HG02870 (cell line): ENCODE measurements at regions not wholly inside any gene's neighbourhood (a gene's known extent, or its start where the extent isn't known, plus 50 kb on each side); places are given as distances from the start of the nearest gene placed in this dataset.
"Not testable (repeated sequence)": the region's sequence is repeated elsewhere in the genome, so short reads cannot be mapped to it uniquely, and the experiment has no call there.

Source experiments
- ATAC-seq: cut with Tn5 transposase; IDR thresholded peaks from one replicate; pipeline ENCODE4 v1.9.1; 2021; ENCODE audit warnings: mild to moderate bottlenecking, moderate library complexity; ENCODE audit not compliant: unreplicated experiment

DNA sequence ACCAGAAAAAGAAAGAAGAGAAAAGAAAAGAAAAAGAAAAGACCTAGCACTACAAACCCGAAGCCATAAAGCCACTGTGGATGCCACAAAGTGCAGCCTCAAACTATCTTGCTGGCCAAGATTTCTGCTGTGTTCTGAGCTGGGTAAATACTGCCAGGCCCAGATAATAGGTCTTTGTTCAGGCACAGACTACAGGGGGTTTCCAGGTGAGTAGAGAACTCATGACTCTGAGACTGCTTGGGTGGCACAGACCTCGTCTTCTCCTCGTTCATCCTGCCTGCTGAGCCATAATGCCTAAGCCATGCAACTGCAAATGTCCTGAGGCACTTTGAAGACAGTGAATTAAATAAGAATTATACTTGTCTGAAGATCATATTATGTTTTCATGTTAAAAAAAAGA is 651.8 kb downstream of the LMO4 start:
- no peak for ATAC-seq

DNA sequence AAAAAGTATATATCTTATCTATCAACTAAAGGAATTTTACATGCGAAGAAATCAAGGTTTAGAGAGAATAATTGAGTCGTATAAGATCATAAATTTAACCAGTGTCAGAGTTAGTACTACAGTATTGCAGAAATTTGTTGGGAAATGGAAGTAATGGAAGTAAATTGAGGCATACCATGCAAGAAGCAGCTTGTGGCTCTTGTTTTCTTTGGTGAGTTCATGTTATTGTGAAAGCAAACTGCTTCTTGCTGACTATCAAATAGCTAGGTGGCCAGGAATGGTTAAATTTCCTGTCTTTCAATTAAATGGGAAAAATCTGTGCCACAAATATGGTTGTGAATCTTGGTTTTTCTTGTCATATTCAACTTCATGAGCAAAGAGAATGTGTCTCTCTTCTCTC is 652.7 kb downstream of the LMO4 start:
- ATAC-seq, result no peak

DNA sequence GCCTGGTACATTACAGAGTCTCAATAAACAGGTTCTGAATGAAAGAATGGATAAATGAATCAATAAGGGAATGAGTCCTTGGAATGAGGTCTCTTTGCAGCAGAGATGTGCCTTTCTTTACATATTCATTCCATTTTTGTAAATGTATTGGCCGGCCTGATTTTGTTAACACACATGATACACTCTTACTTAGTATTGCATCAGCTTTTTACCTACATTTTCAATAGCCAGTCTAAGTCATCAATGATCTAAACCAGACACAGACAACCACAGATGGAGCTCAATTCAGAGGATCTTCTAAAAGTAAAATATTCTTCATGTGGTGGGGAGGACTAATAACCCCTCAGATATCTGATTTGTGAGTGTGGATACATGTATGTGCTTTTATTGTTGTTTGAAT is 653.1 kb downstream of the LMO4 start:
- no peak for ATAC-seq

DNA sequence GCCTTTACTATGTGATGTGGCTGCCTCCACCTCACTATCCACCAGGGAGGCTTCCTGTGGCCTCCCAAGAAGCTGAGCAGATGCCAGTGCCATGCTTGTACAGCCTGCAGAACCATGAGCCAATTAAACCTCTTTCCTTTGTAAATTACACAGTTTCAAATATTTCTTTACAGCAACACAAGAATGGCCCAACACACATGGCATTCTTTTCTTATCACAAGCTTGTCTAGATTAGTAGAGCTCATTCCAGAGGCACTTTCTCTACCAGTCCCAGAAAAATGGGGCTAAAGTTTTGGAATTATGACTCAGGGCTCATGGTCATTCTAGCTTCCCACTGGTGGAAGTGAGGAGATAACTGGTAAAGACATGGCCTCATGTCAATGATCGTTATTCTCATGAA is 655.2 kb downstream of the LMO4 start:
- no peak for ATAC-seq

DNA sequence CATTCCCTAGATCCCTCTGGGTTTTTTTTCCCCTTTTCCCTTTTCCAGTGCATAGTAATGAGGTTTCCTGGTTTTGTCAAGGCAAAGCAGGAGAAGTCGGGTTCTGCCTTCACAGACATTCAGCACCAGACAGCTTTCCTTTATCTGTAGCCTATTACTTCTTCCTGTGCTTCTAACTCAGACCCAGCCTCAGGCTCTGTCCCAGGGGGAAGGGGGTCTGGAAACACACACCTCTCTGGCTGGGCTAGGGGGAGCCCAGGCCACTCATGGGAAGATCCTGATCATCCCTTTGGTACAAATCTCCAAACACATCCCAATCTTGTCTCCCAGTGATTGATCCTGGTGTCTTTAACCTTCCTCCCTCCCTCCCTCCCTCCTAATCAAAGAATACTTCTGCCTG is 656.4 kb downstream of the LMO4 start:
- ATAC-seq, result no peak

DNA sequence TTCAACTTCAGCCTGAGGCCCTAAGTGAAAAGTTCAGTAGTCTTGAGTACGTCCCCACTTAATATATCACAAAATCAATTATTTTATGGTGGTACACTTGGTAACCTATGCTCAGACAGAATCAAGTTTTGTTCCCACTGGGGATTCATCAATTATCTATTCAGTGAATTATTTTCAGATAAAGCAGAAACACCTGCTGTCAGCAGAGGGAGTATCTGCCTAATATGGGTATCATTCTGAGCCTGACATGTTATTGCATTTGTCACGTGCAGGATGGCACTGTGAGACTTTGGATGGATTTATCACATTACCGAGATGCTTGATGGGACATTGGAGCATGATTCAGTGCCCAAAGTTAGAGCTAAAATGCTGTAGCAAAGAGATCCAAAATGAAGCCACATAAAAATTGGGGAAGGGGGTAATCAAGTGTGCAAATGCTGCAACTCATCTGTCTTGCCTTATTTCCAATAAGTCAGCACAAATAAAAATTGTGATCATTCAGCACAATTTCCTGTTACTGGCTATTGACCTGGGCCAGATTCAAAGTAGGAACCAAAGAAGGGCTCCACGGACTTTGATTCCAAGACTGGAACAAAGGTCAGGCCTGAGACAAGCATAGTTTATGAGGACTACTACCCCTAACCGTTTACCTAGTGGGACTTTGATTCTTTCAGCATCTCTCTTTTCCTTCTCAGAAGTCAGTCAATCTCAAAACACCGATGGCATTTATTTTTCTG is 657.6 kb downstream of the LMO4 start:
- no peak for ATAC-seq

DNA sequence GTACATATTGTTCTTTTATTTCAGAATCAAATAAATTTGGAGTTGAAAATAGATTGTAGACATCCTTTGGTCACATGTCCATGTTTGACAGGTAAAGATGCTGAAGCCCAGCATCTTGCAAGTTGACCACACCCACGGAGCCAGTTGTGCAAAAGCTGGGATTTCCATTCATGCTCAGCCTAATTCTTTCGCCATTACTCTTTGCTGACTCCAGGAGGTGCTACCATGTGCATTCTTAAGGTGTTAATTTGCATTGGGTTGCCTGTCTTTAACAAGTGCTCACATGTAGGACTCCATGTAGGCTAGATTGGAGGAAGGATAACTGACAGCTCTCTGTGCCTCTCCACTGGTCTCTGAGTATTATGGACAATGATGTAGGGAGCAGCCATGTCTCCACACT is 660.7 kb downstream of the LMO4 start:
- no peak for ATAC-seq

DNA sequence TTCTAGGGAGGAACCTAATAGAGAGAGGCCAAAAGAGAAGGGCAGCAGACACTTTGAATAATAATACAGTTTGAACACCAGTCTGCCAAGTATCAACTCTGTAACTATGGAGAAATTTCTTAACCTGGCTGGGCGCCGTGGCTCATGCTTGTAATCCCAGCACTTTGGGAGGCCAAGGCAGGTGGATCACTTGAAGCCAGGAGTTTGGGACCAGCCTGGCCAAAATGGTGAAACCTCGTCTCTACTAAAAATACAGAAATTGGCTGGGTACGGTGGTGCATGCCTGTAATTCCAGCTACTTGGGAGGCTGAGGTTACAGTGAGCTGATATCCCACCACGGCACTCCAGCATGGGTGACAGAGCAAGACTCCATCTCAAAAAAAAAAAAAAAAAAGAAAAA is 663.9 kb downstream of the LMO4 start:
- not testable (repeated sequence) for ATAC-seq

DNA sequence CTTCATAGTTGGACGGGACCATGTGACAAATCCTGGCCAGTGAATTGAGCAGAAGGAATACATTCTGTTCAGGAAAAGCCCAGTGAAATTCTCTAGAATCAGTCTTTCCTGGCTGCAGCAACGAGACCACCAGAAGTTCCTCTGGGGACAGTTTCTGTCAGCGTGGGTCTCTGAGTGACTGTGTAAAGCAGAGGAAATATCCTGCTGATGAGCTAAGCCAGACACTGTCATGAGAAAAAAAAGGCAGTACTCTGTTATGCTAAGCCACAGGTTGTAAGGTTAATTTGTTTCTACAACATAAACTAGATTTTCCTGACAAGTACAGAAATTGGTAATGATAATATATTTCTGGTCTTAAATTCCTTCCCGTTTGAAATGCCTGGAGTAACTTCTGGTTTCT is 664.4 kb downstream of the LMO4 start:
- no peak for ATAC-seq

DNA sequence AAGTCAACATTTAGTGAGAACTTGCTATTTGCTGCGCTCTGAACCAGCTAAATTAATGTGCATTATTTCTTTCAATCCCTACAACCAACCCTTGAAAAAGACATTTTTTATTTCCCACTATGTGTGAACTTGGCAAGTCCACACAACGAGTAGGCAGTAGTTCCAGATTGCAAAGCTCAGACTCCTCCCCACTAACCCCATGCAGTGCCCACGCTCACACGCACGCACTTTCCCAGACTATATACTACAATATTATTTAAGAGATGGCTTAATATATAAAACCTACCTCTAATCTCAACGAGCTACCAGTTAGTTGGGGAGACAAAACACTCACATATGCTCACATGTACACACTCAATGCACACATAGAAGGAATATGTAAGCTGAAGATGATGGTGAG is 671.2 kb downstream of the LMO4 start:
- no peak for ATAC-seq

DNA sequence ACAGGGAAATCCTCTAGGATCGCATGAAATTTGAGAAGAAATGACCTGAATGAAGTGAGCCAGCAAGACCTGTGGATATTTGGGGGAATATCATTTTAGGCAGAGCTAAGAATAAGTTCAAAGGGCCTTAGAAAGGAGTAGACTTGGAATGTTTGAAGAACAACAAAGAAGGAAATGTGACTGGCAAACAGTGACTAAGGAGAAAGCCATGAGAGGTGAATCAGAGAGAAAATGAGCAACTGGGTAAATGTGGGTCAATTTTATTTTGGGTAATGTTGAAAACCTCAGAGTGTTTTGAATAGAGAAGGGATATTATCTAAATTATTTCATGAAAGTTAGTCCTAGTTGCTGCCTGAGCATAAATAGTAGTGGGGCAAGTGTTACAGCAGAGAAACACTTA is 672.8 kb downstream of the LMO4 start:
- ATAC-seq, result no peak

DNA sequence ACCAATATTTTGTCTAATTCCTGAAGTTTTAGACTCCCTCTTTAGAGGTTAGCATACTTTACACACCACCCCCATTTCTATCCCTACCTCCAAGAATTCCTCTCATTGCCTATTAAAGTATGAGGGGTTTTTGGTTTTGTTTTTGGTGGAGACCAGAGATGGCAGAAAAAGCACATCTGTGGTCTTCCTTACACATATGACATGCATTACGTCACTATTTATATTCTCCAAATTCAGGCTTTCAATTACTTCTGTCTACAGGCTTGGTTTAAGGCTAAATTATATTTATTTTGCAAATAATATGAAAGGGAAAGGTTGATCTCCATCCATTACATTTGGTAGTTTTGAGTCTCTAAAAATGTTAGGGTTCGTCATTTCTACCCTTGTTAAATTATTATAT is 674.6 kb downstream of the LMO4 start:
- ATAC-seq, result no peak

DNA sequence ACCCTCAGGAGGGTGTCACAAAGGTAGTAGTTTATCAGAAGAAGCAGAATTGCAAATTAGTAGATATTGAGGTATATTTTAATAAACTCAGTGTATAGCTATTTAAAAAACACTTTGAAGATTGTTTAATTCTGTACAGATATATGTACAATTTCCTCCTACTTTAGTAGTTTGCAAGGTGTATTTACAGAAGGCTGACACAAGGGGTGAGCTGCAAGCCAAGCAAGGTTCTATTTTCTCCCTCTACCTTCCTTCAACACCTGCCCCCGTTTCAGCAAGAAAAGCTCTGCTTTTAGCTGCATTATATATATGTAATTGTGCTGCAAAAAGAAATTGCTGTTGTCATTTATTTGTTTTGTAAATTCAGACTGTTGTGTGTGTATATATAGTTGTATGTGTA is 674.2 kb upstream of the PKN2 start:
- no peak for ATAC-seq

DNA sequence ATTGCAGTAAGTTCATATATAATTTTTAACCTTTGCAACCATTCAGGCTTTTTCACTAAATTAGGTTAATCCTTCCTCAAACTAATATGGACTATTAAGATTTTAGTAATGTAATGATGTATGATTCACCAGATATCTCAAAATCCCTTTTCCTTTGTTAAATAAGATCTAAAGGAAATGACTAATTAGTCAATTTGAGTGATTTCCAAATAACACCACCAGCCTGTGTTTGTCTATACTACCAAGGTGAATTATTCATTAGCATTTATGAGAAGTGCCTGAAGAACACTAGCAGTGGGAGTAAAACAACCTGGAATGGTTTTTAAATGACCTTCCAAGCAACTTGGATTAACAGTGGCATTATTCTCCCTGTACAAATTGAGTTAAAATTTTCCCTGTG is 670.6 kb upstream of the PKN2 start:
- ATAC-seq, result no peak

DNA sequence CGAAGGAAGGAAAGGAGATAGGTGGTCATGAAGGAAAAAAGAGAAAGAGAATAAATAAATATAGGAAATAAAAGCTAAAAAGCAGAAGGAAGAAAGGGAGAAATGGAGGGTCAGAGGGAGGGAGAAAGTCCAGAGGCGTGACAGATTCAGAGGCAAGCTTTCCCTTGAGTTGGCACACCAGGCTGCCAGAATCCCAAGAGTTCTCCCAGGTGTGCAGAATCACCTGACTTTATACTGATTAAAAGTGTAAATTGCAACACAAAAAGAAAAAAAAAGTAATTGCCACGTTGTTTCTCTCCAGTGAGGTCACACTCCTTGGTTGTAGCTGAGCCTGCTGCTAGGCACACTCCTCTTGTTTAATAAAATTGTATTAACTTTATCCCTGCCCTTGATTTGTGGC is 669.9 kb upstream of the PKN2 start:
- no peak for ATAC-seq

DNA sequence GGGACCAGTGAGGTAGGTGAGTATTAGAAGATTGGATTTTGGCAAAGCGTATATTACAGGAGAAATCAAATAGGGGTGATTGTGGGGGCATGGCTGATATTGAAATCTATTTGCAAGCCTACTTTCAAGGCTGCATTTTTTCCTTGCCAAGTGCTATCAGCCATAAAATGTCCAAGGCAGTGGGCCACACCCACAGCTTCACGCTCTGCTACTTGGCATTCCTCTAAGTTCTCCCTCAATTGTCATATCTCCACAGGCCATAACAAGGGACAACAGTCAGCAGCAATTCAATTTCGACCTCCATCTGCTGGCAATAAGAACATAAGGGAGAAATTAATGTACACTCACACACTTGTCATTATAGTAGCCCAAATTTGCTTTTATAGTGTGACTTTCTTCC is 667.1 kb upstream of the PKN2 start:
- ATAC-seq, result no peak

DNA sequence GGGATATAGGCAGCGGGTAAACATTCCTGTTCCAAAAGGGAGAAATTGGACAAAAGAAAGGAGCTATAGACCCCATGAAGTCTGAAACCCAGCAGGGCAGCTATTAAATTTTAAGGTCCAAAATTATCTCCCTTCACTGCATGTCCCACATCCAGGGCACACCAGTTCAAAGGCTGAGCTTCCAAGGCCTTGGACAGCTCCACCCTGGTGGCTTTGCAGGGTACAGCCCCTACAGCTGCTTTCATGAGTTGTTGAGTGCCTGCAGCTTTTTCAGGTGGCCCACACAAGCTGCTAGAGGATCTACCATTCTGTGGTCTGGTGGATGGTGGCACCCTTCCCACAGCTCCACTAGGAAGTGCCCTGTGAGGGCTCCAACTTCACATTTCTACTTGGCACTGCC is 662.5 kb upstream of the PKN2 start:
- ATAC-seq, result no peak

DNA sequence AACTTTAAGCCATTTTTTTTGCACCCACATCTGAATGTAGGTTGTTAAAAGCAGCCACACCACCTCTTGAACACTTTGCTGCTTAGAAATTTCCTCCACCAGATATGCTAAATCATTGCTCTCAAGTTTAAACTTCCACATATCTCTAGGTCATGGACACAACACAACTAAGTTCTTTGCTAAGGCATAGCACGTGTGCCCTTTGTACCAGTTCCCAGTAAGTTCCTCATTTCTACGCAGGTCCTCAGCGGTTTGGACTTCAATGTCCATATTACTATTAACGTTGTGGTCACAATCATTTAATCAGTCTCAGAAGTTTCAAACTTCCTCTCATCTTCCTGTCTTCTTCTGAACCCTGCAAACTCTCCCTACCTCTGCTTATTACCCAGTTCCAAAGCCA is 661.6 kb upstream of the PKN2 start:
- no peak for ATAC-seq

DNA sequence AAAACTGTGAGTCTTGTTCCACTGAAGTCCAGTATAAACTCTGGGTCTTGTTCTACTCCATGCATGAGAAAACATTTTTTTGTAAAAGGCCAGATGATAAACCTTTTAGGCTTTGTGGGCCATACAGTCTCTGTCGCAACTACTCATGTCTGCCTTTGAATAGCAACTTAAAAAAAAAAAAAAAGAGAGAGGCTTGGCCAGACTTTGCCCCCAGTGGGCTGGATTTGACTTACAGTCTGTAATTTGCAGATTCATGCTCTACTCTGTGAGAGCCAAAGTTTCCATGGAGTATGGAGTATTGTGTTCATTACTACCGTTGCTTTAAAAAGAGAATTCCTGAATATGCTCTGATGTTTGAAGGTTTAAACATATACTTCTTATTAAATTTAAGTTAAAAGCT is 654.9 kb upstream of the PKN2 start:
- ATAC-seq, result no peak

DNA sequence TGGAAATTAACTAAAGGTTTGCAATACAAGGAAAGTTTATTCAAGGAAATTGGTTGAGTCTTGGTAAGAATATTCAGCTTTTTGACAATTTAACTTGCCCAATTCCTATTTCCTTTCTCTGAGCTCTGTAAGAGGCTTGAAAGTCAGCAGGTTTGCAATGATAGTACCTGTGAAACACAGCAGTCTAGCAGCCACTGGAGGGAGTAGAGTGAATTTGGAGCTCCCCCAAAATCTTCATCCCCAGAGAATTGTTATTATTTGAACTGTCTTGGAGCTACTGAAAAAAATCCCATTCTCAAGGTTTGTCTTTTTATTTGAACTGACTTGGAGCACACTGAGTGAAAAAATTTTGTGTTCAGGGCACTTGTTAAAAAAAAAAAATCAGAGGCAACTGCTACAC is 654.2 kb upstream of the PKN2 start:
- ATAC-seq, result no peak

DNA sequence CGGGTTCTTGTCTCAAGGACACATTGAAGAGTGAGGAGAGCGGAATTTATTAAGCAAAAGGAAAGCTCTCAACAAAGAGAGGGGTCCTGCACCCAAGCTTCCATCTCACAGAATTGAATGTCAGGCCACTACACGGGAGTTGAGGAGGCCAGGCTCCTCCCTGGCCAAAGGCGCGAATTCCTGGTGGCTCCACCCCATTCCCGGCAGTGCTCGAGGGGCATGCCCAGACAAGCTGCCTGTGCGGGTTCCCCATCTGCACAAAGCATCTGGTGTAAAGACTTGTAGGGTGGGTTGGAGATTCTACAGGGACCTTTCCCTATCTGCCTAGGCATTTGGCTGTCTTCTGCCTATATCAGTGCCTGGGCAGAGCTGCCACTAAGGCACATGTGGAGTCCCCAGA is 648.5 kb upstream of the PKN2 start:
- ATAC-seq, result no peak

DNA sequence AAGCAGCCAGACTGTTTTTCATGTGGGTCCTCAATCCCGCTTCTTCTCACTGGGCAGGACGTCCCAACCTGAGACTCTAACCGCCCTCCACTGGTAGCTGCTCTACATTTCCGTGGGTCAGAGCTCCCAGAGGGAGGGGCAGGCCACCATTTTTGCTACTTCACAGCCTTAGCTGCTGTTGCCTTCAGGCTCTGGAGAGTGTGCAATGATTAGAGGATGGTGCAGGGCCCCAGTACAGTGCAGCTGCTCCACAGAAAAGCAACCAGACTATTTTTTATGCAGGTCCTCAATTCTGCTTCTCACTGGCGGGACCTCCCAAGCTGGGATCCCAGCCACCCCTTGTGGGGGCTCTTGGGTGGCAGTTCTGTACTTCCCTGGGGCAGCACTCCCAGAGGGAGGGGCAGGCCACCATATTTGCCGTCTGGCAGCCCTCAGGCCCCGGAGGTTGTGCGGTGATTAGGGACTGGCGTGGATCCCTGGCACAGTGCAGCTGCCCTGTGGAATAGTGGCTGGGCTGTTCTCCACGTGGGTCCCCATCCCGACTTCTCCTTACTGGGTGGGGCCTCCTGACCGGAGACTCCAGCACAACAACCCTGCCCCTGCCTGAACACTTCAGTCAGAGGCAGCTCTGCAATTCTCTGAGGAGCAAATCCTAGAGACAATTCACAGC is 647.6 kb upstream of the PKN2 start:
- ATAC-seq, result no peak

DNA sequence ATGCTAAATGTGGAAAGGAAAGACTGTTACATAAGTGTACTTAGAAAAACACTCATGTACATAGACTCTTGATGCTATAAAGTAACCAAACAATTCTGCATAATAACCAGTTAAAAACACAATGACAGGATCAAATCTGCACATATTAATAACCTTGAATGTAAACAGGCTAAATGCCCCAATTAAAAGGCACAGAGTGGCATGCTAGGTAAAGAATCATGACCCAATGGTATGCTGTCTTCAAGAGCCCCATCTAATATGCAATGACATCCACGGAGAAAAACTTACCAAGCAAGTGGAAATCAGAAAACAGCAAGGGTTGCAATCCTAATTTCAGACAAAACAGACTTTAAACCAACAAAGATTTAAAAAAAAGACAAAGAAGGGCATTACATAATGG is 644.8 kb upstream of the PKN2 start:
- no peak for ATAC-seq
